M059J (cell line): ENCODE measurements at regions not wholly inside any gene's neighbourhood (a gene's known extent, or its start where the extent isn't known, plus 50 kb on each side); places are given as distances from the start of the nearest gene placed in this dataset.

Source experiments
- DNase-seq: peaks from one replicate; pipeline ENCODE4 v3.0.0-alpha.2; 2012; ENCODE audit warnings: low read depth

DNA sequence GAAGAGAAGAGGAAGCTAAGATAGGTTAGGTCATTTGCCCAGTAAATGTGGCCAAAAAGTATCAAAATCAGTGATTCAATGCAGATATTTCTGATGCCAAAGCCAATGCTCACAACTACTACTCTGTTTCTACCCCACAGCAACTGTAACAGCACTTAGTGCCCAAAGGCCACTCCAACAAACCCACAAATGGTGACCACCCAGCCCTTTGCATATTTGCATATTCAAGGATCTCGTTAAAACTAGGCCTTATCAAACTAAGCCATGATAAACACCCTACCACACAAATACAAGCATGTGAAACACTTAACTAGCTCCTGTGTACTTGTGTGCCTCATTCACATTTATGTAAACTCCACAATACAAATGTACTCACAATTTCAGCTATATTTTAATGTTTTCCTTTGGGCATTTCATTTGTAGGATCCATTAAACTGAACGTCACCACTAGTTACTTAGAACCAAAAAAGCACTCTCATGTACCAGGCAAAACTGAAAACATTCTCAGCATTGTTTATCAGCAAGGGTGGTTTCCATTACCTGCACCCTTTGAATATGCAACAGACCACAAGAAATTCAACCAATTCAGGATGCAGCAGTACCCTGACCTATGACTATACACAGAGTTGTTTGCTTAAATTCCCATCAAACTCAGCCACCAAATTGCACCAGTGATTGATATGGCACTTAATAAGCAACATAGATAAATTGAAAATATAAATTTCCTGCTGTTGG is 111.2 kb upstream of the STT3B start:
- DNase-seq: peak; percentile 5

GRCh38 chr3:31422237-31422636 is 110.5 kb upstream of the STT3B start:
- no peak for DNase-seq

DNA sequence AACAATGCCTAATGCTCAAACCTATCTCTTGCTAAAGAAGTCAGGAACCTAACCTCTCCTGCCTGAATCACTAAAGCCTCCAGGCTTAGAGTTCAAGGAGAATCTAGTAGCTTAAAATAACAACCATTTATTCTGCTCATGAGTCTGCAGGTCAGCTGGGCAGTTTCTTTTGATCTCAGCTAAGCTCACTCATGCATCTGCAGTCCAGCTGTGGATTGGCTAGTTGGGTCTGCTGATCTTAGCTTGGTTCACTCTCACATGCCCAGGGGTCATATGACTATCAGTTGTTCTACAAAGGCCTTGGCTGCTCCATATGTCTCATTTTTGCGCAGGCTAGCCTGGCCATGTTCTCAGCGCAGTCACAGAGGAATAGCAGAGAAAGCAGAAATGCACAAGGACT is 109.2 kb upstream of the STT3B start:
- peak; percentile 38 for DNase-seq

DNA sequence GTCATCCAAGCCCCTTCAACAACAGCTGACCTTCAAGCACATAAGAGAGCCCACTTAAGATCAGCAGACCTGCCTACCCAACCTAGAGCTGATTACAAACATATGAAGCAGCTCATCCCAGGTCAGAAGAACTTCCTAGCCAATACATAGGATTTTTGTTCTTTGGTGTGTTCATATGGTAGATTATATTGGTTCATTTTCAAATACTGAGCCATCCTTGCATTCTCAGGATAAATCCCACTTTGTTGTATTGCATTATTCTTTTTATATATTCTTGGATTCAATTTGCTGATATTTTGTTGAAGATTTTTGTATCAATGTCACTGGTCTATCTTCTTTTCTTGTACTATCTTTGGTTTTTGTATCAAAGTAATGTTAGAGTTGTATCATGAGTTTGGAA is 107.3 kb upstream of the STT3B start:
- DNase-seq: no peak

- no peak for DNase-seq
Measured at GRCh38 chr3:31427623-31428022, 105.1 kb upstream of the STT3B start.

GRCh38 chr3:31431321-31431720 is 101.4 kb upstream of the STT3B start:
- DNase-seq: no peak

DNA sequence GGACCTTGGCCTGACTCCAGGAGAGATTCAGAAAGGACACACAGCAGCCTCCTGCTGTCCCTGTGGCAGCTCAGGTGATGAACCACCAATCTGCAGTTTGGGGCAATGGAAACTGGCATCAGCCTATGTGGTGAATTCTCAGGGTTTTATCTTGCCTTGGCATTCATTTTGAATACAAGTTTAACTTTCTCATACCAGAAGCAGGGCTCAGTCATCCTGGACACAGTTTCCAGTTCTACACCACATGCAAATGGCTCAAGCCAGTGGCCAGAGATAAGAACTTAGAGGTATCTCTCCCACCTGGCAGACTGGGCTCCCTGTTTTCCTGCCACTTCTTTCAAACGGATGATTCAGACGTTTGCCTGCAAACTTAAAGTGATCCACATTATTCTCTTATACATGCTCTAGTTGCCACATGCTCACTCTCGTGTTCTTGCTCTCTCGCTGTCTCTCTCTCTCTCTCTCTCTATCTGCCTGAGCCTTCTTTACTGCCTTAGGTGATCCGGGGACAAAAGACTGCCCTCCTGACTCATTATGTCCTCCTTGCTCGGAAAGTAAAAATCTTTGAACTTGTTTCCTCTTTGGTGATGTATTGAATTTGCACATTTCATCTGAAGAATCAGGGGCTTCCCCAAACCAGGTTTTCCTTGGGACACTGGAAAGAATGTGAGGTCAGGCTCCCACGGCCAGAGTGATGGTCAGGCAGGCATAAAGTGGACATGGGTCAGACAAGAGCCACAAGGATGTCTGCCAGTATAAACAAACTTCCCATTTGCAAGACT is 99.6 kb upstream of the STT3B start:
- peak; percentile 87 for DNase-seq

GRCh38 chr3:31433679-31433992 is 99.1 kb upstream of the STT3B start:
- DNase-seq: no peak

DNA sequence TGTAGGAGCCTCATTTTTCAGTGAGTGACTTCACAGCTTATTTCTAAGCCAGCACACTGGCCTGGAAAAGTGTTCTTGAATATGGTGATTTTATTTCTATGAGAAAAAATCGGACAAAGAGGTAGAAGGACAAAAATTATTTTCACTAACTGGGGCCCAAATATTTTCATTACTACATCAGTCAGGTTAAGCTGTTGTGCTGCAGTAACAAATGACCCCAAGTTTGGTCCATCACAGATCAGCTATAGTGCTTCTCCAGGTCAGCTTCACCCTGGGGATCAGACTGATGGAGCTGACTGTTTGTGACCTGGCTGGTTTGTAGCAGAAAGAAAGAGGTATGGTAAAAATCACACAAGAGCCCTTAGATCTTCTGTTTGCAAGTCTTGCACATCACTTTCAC is 97.9 kb upstream of the STT3B start:
- DNase-seq: no peak

GRCh38 chr3:31436830-31437229 is 95.9 kb upstream of the STT3B start:
- DNase-seq: no peak

GRCh38 chr3:31438742-31439141 is 94.0 kb upstream of the STT3B start:
- no peak for DNase-seq

DNA sequence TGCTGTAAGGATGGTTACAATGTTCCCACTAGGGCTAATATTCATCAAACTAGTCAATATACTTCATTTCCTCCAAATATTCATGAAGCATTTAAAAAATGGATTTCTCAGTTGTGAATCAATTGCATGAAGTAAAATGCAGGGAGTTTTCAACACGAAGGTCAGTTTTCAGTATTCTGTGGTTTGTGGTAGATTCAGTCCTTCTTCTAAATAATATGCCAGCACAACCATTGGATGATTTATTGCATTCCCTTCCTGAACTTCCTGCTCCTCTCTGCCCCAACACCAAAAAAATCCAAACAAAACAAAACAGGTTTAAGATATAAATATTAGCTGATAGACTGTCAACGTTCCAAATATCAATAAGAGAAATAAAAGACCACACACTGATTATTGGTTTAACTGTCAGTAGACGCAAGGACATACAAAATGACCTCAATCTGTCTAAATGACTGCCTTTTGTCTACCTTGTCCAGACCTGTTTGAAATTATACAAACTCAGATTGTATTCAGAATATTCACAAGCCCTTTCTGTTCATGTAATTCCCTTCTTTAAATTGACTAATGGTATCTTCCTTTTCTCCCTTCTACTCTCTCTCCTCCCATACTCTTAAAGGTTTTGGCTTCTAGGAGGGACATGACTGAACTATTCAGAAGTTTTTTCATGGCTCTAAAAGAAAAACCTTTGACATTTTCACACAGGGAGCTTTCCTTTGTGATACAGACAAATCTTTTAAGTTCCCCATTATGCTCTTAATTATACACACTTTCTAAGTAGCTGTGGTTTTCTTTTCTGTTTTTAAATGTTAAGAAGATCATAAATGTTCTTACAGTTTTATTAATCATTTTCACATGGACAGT is 92.6 kb upstream of the STT3B start:
- peak; percentile 43 for DNase-seq

- no peak for DNase-seq
Measured at GRCh38 chr3:31440878-31441277, 91.8 kb upstream of the STT3B start.

- DNase-seq: no peak
Measured at GRCh38 chr3:31442755-31443154, 90.0 kb upstream of the STT3B start.

DNA sequence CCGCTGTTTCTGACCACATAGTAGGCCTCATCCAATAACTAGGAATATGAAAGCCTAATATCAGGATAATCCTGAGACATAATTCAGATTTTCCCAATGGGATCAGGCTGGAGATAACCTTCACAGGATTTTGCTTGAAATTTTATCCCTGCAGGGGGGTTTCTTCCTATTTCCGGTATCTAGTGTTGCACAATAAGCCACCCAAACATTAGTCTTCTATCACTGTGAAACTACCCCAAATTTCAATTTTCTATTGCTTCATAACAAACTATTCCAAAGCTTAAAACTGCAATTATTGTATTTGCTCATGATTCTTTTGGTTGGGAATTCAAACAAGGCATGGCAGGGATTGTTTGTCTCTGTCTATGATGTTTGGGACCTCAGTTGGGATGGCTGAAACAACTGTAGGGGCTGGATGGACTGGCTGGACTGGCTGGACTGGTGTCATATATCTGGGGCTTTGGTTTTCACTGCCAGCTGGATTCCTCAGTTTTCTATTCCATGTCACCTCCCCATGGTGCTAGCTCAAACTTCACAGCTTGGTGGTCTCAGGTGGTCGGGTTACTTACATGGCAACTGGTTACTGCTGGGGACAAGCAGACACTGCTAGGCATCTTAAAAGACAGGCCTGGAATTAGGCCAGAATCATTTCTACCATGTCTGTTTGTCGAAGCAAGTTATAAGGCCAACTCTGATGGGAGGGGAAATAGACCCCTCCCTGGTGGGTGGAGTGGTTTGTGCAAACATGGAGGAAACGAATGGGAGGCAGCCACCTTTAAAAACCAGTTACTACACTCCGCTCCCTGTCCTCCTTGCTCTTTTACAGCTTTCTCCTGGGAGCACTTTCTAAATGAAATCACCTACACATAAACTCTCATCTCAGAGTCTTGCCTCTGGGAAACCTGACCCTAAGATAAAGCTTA is 88.2 kb upstream of the STT3B start:
- DNase-seq: no peak

- DNase-seq: peak; percentile 9
Measured at GRCh38 chr3:31445701-31446100, 87.0 kb upstream of the STT3B start.

DNA sequence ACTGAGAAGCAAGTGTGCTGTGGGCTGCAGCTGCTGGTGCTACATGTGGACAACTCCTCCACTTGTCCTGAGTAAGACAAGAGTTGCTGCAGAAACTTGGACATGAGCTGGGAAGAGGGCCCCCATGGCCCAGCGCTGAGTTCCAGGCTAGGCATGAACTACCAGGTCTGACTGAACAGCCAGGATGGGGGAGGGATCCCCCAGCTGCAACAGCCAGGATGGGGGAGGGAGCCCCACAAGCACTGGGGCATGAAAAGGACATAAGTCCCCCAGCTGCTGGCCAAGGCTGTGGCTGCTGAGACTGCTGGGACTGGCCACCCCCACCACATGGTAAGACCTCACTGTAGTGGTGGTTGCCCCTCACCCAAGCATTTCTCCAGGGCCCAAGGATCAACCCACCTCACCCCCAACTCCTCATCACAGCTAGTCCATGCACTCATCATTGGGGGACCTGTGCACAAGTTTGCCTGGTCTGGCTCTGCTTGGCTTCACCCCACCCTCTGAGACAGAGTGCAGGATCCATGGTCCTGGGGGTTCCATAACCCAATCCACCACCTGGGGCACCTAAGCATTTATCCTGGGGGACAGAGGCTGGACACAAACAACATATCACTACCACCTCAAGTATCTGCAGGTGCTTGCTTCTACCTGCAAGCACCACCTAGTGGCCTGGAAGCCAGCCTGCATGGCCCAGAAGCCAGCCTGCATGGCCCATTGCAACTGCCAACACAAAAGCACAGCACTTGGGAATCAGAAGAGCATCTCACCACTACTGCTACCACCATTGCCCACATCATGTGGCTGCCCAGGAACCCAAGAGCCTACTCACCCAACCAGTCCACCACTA is 84.5 kb upstream of the STT3B start:
- DNase-seq: peak; percentile 18

- DNase-seq: no peak
Measured at GRCh38 chr3:31448882-31449243, 83.9 kb upstream of the STT3B start.

DNA sequence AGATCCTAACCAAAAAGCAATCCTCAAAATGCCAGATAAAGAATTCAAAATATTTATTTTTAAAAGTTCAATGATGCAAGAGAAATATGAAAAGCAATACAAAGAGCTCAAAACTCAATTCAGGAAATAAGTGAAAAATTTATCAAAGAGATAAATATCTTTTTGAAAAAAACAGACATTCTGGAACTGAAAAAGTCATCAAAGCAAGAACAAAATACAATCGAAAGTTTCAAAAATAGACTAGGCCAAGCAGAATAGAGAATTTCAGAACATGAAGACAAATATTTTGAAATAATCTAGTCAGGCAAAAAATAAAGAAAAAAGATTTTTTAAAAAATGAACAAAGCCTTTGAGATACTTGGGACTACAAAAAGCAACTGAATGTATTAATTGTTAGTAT is 83.4 kb upstream of the STT3B start:
- DNase-seq: no peak

GRCh38 chr3:31450345-31450744 is 82.4 kb upstream of the STT3B start:
- no peak for DNase-seq
